GM12878 (cell line): ENCODE measurements at regions not wholly inside any gene's neighbourhood (a gene's known extent, or its start where the extent isn't known, plus 50 kb on each side); places are given as distances from the start of the nearest gene placed in this dataset.

ENCODE experiments used
- ATAC-seq: fragments of 200-7000 bp; cut with Tn5 transposase; 3 replicates; pipeline ENCODE4 v1.9.1; 2020; ENCODE audit warnings: mild to moderate bottlenecking, moderate library complexity
- BruUV-seq: library from RNA; stranded (reverse); fragments of 400-500 nt; replicated peaks from 2 replicates; lab custom pipeline; 2021; lab: Mats Ljungman, UMichigan
- CTCF ChIA-PET: fragments of 300-600 bp; sonication (Branson Sonifier 250); formaldehyde crosslinking; extraction: SDS; loops from one replicate; lab custom pipeline; 2021; ENCODE audit warnings: inconsistent platforms; lab: Yijun Ruan, JAX
- POLR2A ChIA-PET: fragments of 350-600 bp; formaldehyde crosslinking; extraction: SDS; loops from one replicate; lab custom pipeline; 2021; ENCODE audit warnings: inconsistent platforms; lab: Charles Lee
- RAD21 ChIA-PET: fragments of 300-600 bp; sonication (Branson Sonifier 250); formaldehyde crosslinking; loops from one replicate; lab custom pipeline; 2023; ENCODE audit warnings: antibody characterized with exemption; ENCODE audit not compliant: unreplicated experiment; lab: Charles Lee
- SMC1A ChIA-PET: fragments of 300-600 bp; sonication (Branson Sonifier 250); formaldehyde crosslinking; loops from one replicate; lab custom pipeline; 2023; ENCODE audit not compliant: unreplicated experiment, uncharacterized antibody; lab: Charles Lee
- DNase-seq: peaks from one replicate; pipeline ENCODE4 v3.0.0-alpha.2; 2011; ENCODE audit warnings: low read depth, low spot score
- FAIRE-seq: peaks from 3 replicates; lab custom pipeline; 2011; peaks lifted over from hg19 to GRCh38; lab: Jason Lieb, UNC
- H2AFZ ChIP-seq: 2 replicates; pipeline ENCODE4 v1.6.0; 2011; ENCODE audit warnings: low read depth, low read length, control low read depth; ENCODE audit not compliant: control insufficient read depth
- H3K27ac ChIP-seq: 2 replicates; pipeline ENCODE4 v1.5.1; 2011; ENCODE audit warnings: control low read depth; ENCODE audit not compliant: control insufficient read depth, insufficient read depth
- H3K27me3 ChIP-seq, 2 experiments: replicated peaks in 1 of 2; 2 replicates each; pipeline versions ENCODE4 v1.6.0 to v1.6.1; 2011; ENCODE audit warnings: low read length in 1 of 2; ENCODE audit not compliant: control insufficient read depth in 2 of 2, insufficient read depth in 2 of 2
- H3K36me3 ChIP-seq, 2 experiments: 2 replicates each; pipeline ENCODE4 v1.5.1; 2011; ENCODE audit warnings: low read length in 1 of 2; ENCODE audit not compliant: control insufficient read depth in 2 of 2, insufficient read depth in 2 of 2
- H3K4me1 ChIP-seq: 2 replicates; pipeline ENCODE4 v1.6.1; 2011; ENCODE audit warnings: mild to moderate bottlenecking, low read length, moderate library complexity, mixed read lengths; ENCODE audit not compliant: control insufficient read depth, insufficient read depth
- H3K4me2 ChIP-seq: 2 replicates; pipeline ENCODE4 v1.6.0; 2011; ENCODE audit warnings: control low read depth; ENCODE audit not compliant: control insufficient read depth, insufficient read depth
- H3K4me3 ChIP-seq: fragments of 200-600 bp; sonication (generic); 2 replicates; pipeline ENCODE4 v1.5.1; 2016
- H3K79me2 ChIP-seq: 2 replicates; pipeline ENCODE4 v1.6.0; 2011; ENCODE audit warnings: low read length; ENCODE audit not compliant: control insufficient read depth, insufficient read depth
- H3K9ac ChIP-seq: 2 replicates; pipeline ENCODE4 v1.8.0; 2011; ENCODE audit warnings: low read length, control low read depth, mixed read lengths; ENCODE audit not compliant: control insufficient read depth, insufficient read depth
- H3K9me3 ChIP-seq: replicated peaks from 3 replicates; pipeline ENCODE4 v1.5.1; 2011; ENCODE audit warnings: mild to moderate bottlenecking, low read length; ENCODE audit not compliant: control insufficient read depth, insufficient read depth
- H4K20me1 ChIP-seq: 2 replicates; pipeline ENCODE4 v1.6.0; 2011; ENCODE audit not compliant: control insufficient read depth, insufficient read depth
- BMI1 ChIP-seq: fragments of 450-650 bp; IDR thresholded peaks from 2 replicates; pipeline ENCODE4 v1.6.1; 2016; ENCODE audit warnings: mild to moderate bottlenecking, moderate library complexity, borderline replicate concordance
- CHD1 ChIP-seq: IDR thresholded peaks from 2 replicates; pipeline ENCODE4 v1.6.1; 2012; ENCODE audit warnings: low read depth, low read length, improper control_type of control experiment
- MEF2A ChIP-seq: IDR thresholded peaks from 2 replicates; pipeline ENCODE4 v1.6.1; 2011; ENCODE audit warnings: low read depth, mild to moderate bottlenecking, low read length, moderate library complexity; ENCODE audit not compliant: insufficient read depth
- NR2F1 ChIP-seq: fragments of 450-650 bp; conservative IDR thresholded peaks from 2 replicates; pipeline ENCODE4 v1.6.1; 2017; ENCODE audit warnings: mild to moderate bottlenecking
- PML ChIP-seq: IDR thresholded peaks from 2 replicates; pipeline ENCODE4 v1.6.1; 2012; ENCODE audit warnings: low read length, inconsistent platforms
- POU2F2 ChIP-seq: IDR thresholded peaks from 3 replicates; pipeline ENCODE4 v1.6.1; 2011; ENCODE audit warnings: low read depth, mild to moderate bottlenecking, low read length, borderline replicate concordance
- RAD51 ChIP-seq: fragments of 450-650 bp; IDR thresholded peaks from 2 replicates; pipeline ENCODE4 v1.6.1; 2016; ENCODE audit warnings: moderate library complexity, mild to moderate bottlenecking, inconsistent platforms
- SIX5 ChIP-seq: IDR thresholded peaks from 2 replicates; pipeline ENCODE4 v1.6.1; 2011; ENCODE audit warnings: mild to moderate bottlenecking, low read depth, low read length, moderate library complexity; ENCODE audit not compliant: severe bottlenecking
- STAT3 ChIP-seq: IDR thresholded peaks from 2 replicates; pipeline ENCODE4 v1.6.1; 2011; ENCODE audit warnings: low read depth, low read length, improper control_type of control experiment
- SUZ12 ChIP-seq: fragments of 200-600 bp; sonication (generic); IDR thresholded peaks from one replicate; pipeline ENCODE4 v1.6.1; 2018; ENCODE audit warnings: antibody characterized with exemption, mild to moderate bottlenecking; ENCODE audit not compliant: unreplicated experiment
- TBL1XR1 ChIP-seq: IDR thresholded peaks from 2 replicates; pipeline ENCODE4 v1.6.1; 2012; ENCODE audit warnings: low read depth, low read length, improper control_type of control experiment
- WGBS: methylation state at CpG from one replicate; pipeline ENCODE4 v1.1.6; 2016; ENCODE audit warnings: low lambda C conversion rate; ENCODE audit not compliant: insufficient replicate concordance, insufficient coverage; ENCODE audit errors: missing lambda C conversion rate; 5-methylcytosine and 5-hydroxymethylcytosine counted together
- in situ Hi-C: fragments of 300-500 bp; cut with MboI; formaldehyde crosslinking; loops from 9 replicates; pipeline ENCODE4 v1.14.3; 2018; ENCODE audit warnings: mixed read lengths
- intact Hi-C: fragments of 100-400 bp; cut with micrococcal nuclease; formaldehyde crosslinking; loops from one replicate; pipeline ENCODE4 v1.14.2; 2022; ENCODE audit not compliant: unreplicated experiment
- TF ChIP-seq, protein P1 (sequence below): fragments of 450-650 bp; IDR thresholded peaks from 2 replicates; pipeline ENCODE4 v1.6.1; 2017; ENCODE audit warnings: mild to moderate bottlenecking, moderate library complexity

DNA sequence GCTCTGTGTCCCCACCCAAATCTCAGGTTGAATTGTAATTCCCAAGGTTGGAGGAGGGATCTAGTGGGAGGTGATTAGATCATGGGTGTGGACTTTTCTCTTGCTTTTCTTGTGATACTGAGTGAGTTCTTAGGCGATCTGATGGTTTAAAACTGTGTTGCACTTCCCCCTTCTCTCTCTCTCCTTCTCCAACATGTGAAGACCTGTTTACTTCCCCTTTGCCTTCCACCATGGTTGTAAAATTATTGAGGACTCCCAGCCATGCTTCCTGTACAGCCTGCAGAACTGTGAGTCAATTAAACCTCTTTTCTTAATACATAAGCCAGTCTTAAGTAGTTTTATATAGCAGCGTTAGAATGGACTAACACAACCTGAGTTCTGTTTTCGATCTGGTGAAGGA lies 738.2 kb downstream of the ARAP2 start:
- Histone ChIP-seq H3K4me2 (no peak overlapping the region), H2AFZ (no peak overlapping the region), H3K27ac (no peak overlapping the region), H3K36me3 (no peaks in the 10 kb centered on the region), H3K27me3 (no peaks in the 10 kb centered on the region), H3K9ac (no peak overlapping the region), H3K9me3 (no peaks in the 10 kb centered on the region), H3K79me2 (no peaks in the 10 kb centered on the region), H3K4me1 (no peaks in the 10 kb centered on the region), H3K4me3 (no peak overlapping the region), H4K20me1 (no peaks in the 10 kb centered on the region)
- ChIA-PET SMC1A (interaction anchor here (0.7 kb wide), 1 partner anchor 11 kb away, joined by 4 read pairs; no protein-coding TSS in a partner anchor), POLR2A (no interaction called here), RAD21 (no interaction called here)
- 20% methylated on average over 3 of the region's 3 CpGs for WGBS
- ATAC-seq (no peak), DNase-seq (no peak), FAIRE-seq (no peak)
- no TSS peak for BruUV-seq
- intact Hi-C loops = no loop called here
- in situ Hi-C loops = no loop called here
- TF ChIP-seq POU2F2 (no peak), SUZ12 (no peak), MEF2A (no peak), RAD51 (no peak)
- TF ChIP-seq, all 136 proteins: peak for 0
- CTCF ChIA-PET = no interaction called here

DNA sequence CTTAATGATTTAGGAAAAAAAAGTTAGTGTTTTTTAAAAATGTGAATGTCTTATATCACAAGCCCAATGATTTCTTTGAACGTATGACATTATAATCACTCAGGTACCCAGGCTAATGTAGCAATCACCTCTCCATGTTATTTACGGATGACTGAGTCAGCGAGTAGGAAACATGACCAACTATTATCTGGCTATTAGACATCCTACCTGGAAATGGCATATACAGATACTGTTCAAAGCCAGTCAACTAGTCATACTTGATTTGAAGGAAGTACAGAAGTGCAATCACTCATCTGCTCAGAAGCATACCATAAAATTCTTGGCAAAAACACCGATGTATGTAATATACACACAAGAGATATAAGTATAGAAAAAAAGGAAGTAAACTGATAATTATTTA lies 732.5 kb downstream of the ARAP2 start:
- TF ChIP-seq NR2F1 = no peak
- TF ChIP-seq CHD1 = no peak
- no peak for TF ChIP-seq TBL1XR1
- no peak for TF ChIP-seq PML
- TF ChIP-seq, protein P1, sequence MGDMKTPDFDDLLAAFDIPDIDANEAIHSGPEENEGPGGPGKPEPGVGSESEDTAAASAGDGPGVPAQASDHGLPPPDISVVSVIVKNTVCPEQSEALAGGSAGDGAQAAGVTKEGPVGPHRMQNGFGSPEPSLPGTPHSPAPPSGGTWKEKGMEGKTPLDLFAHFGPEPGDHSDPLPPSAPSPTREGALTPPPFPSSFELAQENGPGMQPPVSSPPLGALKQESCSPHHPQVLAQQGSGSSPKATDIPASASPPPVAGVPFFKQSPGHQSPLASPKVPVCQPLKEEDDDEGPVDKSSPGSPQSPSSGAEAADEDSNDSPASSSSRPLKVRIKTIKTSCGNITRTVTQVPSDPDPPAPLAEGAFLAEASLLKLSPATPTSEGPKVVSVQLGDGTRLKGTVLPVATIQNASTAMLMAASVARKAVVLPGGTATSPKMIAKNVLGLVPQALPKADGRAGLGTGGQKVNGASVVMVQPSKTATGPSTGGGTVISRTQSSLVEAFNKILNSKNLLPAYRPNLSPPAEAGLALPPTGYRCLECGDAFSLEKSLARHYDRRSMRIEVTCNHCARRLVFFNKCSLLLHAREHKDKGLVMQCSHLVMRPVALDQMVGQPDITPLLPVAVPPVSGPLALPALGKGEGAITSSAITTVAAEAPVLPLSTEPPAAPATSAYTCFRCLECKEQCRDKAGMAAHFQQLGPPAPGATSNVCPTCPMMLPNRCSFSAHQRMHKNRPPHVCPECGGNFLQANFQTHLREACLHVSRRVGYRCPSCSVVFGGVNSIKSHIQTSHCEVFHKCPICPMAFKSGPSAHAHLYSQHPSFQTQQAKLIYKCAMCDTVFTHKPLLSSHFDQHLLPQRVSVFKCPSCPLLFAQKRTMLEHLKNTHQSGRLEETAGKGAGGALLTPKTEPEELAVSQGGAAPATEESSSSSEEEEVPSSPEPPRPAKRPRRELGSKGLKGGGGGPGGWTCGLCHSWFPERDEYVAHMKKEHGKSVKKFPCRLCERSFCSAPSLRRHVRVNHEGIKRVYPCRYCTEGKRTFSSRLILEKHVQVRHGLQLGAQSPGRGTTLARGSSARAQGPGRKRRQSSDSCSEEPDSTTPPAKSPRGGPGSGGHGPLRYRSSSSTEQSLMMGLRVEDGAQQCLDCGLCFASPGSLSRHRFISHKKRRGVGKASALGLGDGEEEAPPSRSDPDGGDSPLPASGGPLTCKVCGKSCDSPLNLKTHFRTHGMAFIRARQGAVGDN = no peak
- no peak for TF ChIP-seq BMI1
- no peak for TF ChIP-seq SIX5
- no peak for TF ChIP-seq STAT3
- Histone ChIP-seq H3K79me2 (no peaks in the 10 kb centered on the region), H3K4me1 (no peaks in the 10 kb centered on the region), H2AFZ (no peak overlapping the region), H3K9me3 (no peaks in the 10 kb centered on the region), H3K9ac (no peak overlapping the region), H3K27me3 (no peaks in the 10 kb centered on the region), H3K27ac (no peak overlapping the region), H3K36me3 (no peaks in the 10 kb centered on the region), H3K4me3 (no peak overlapping the region), H4K20me1 (no peaks in the 10 kb centered on the region), H3K4me2 (no peak overlapping the region)
- no peak for DNase-seq
- intact Hi-C loops (no loop called here), in situ Hi-C loops (no loop called here)
- 33% methylated on average over 4 of the region's 4 CpGs for WGBS
- CTCF ChIA-PET = no interaction called here
- SMC1A ChIA-PET = no interaction called here
- POLR2A ChIA-PET = no interaction called here
- no peak for ATAC-seq
- BruUV-seq = no TSS peak
- RAD21 ChIA-PET = no interaction called here
- FAIRE-seq = no peak
